K562 (cell line): ENCODE measurements at regions not wholly inside any gene's neighbourhood (a gene's known extent, or its start where the extent isn't known, plus 50 kb on each side); places are given as distances from the start of the nearest gene placed in this dataset.

Experiments used
- ATAC-seq: fragments of 200-7000 bp; cut with Tn5 transposase; 3 replicates; pipeline ENCODE4 v1.9.1; 2020; ENCODE audit warnings: moderate library complexity
- BruUV-seq: library from RNA; stranded (reverse); fragments of 400-500 nt; replicated peaks from 2 replicates; lab custom pipeline; 2021; lab: Mats Ljungman, UMichigan
- CTCF ChIA-PET: fragments of 300-600 bp; formaldehyde crosslinking; extraction: SDS; loops from one replicate; lab custom pipeline; 2021; ENCODE audit warnings: low intra/inter-chr PET ratio; lab: Yijun Ruan, JAX
- POLR2A ChIA-PET: fragments of 300-600, 350-650 bp; sonication (Branson Sonifier 250); formaldehyde crosslinking; extraction: SDS; loops from one replicate; lab custom pipeline; 2021; ENCODE audit warnings: antibody characterized with exemption, inconsistent platforms; lab: Yijun Ruan, JAX
- DNase-seq, 4 experiments: peaks; one replicate each; pipeline versions ENCODE4 v3.0.0 to v3.0.0-alpha.2; 2011 to 2018; ENCODE audit warnings: low spot score in 3 of 4, mixed read lengths in 3 of 4; ENCODE audit errors: extremely low read depth in 1 of 4
- FAIRE-seq: peaks from 2 replicates; lab custom pipeline; 2011; peaks lifted over from hg19 to GRCh38; lab: Jason Lieb, UNC
- H2AFZ ChIP-seq: 2 replicates; pipeline ENCODE4 v1.6.0; 2011; ENCODE audit warnings: low read depth, low read length, control low read depth, inconsistent platforms
- H3K27ac ChIP-seq: fragments of 200-600 bp; 3 replicates; pipeline ENCODE4 v1.8.0; 2011; ENCODE audit warnings: low read depth, mild to moderate bottlenecking, control low read depth, inconsistent platforms, low read length, moderate library complexity, mixed read lengths; ENCODE audit errors: extremely low read depth
- H3K27me3 ChIP-seq, 2 experiments: fragments of 300-600 bp in 1 of 2; 2 replicates in 1 of 2; 3 replicates in 1 of 2; pipeline versions ENCODE4 v1.6.0 to v1.8.0; 2011; ENCODE audit warnings: inconsistent platforms in 2 of 2, low read length in 2 of 2, mild to moderate bottlenecking in 1 of 2, mixed read lengths in 1 of 2, moderate library complexity in 1 of 2; ENCODE audit not compliant: control insufficient read depth in 2 of 2, insufficient read depth in 2 of 2
- H3K36me3 ChIP-seq: fragments of 300-600 bp; 3 replicates; pipeline ENCODE4 v1.8.0; 2011; ENCODE audit warnings: mild to moderate bottlenecking, low read length, inconsistent platforms; ENCODE audit not compliant: control insufficient read depth, insufficient read depth
- H3K4me1 ChIP-seq, 2 experiments: fragments of 200-600 bp in 1 of 2; replicated peaks in 1 of 2; 2 replicates in 1 of 2; 3 replicates in 1 of 2; pipeline versions ENCODE4 v1.5.1 to v1.8.0; 2011; ENCODE audit warnings: inconsistent platforms in 2 of 2, low read length in 2 of 2, mild to moderate bottlenecking in 1 of 2, mixed read lengths in 1 of 2, moderate library complexity in 1 of 2; ENCODE audit not compliant: control insufficient read depth in 2 of 2, insufficient read depth in 2 of 2
- H3K4me2 ChIP-seq: 2 replicates; pipeline ENCODE4 v1.6.1; 2011; ENCODE audit warnings: low read length, control low read depth, inconsistent platforms, mixed read lengths; ENCODE audit not compliant: insufficient read depth
- H3K4me3 ChIP-seq: fragments of 200-600 bp; sonication (generic), shearing (Covaris generic); 2 replicates; pipeline ENCODE4 v1.5.1; 2016; ENCODE audit warnings: control low read depth, inconsistent platforms
- H3K79me2 ChIP-seq: fragments of 200-600 bp; 3 replicates; pipeline ENCODE4 v1.8.0; 2011; ENCODE audit warnings: low read length, inconsistent platforms; ENCODE audit not compliant: control insufficient read depth, insufficient read depth
- H3K9ac ChIP-seq, 2 experiments: 2 replicates each; pipeline versions ENCODE4 v1.6.0 to v1.6.1; 2011; ENCODE audit warnings: low read depth in 2 of 2, low read length in 2 of 2, control low read depth in 1 of 2, inconsistent platforms in 1 of 2, mild to moderate bottlenecking in 1 of 2, mixed read lengths in 1 of 2; ENCODE audit not compliant: insufficient read depth in 1 of 2
- H3K9me1 ChIP-seq: one replicate; pipeline ENCODE4 v1.6.0; 2011; ENCODE audit warnings: inconsistent platforms, mild to moderate bottlenecking, low read length, moderate library complexity; ENCODE audit not compliant: control insufficient read depth, insufficient read depth
- H3K9me3 ChIP-seq: replicated peaks from 2 replicates; pipeline ENCODE4 v1.5.1; 2011; ENCODE audit warnings: low read depth, low read length, inconsistent platforms; ENCODE audit not compliant: control insufficient read depth, insufficient read depth
- H4K20me1 ChIP-seq: replicated peaks from 2 replicates; pipeline ENCODE4 v1.6.1; 2011; ENCODE audit warnings: low read length, inconsistent platforms, mixed read lengths; ENCODE audit not compliant: control insufficient read depth, insufficient read depth
- CHAMP1 ChIP-seq: fragments of 450-650 bp; IDR thresholded peaks from 2 replicates; pipeline ENCODE4 v1.6.1; 2016; ENCODE audit warnings: mild to moderate bottlenecking
- DDX20 ChIP-seq: fragments of 450-650 bp; IDR thresholded peaks from 2 replicates; pipeline ENCODE4 v1.6.1; 2016; ENCODE audit warnings: missing genetic modification characterization, low read depth, mild to moderate bottlenecking, missing compliant biosample characterization, moderate library complexity
- EZH2 ChIP-seq: IDR thresholded peaks from 2 replicates; pipeline ENCODE4 v1.6.1; 2012; ENCODE audit warnings: low read depth, mild to moderate bottlenecking, inconsistent platforms, low read length, borderline replicate concordance
- JUND ChIP-seq, 2 experiments: IDR thresholded peaks; 2 replicates in 1 of 2; 3 replicates in 1 of 2; pipeline ENCODE4 v1.6.1; 2011; ENCODE audit warnings: borderline replicate concordance in 2 of 2, low read depth in 2 of 2, low read length in 2 of 2, improper control_type of control experiment in 1 of 2, missing biosample characterization in 1 of 2, missing genetic modification characterization in 1 of 2, missing genetic modification reagents in 1 of 2
- PBX2 ChIP-seq, 2 experiments: IDR thresholded peaks in 1 of 2; conservative IDR thresholded peaks in 1 of 2; 2 replicates each; pipeline ENCODE4 v1.6.1; 2016; ENCODE audit warnings: low read depth in 2 of 2, mild to moderate bottlenecking in 1 of 2, missing compliant biosample characterization in 1 of 2, missing genetic modification characterization in 1 of 2, moderate library complexity in 1 of 2
- PHB ChIP-seq: fragments of 250-450 bp; sonication (Bioruptor Pico); IDR thresholded peaks from 2 replicates; pipeline ENCODE4 v1.5.0; 2021
- TAL1 ChIP-seq: fragments of 450-650 bp; IDR thresholded peaks from 2 replicates; pipeline ENCODE4 v1.6.1; 2016; ENCODE audit warnings: mild to moderate bottlenecking
- TEAD4 ChIP-seq, 2 experiments: sonication (generic) in 1 of 2; formaldehyde crosslinking in 1 of 2; IDR thresholded peaks; 2 replicates each; pipeline versions ENCODE4 v1.6.1 to v1.8.0; 2012 to 2022; ENCODE audit warnings: borderline replicate concordance in 1 of 2, inconsistent platforms in 1 of 2, low read length in 1 of 2, mild to moderate bottlenecking in 1 of 2, missing genetic modification reagents in 1 of 2
- YBX1 ChIP-seq: fragments of 450-650 bp; IDR thresholded peaks from 2 replicates; pipeline ENCODE4 v1.7.1; 2016; ENCODE audit warnings: mild to moderate bottlenecking
- ZNF165 ChIP-seq: fragments of 250-450 bp; sonication (Bioruptor Pico); IDR thresholded peaks from 2 replicates; pipeline ENCODE4 v1.4.0; 2020; ENCODE audit warnings: borderline replicate concordance
- ZNF280A ChIP-seq: fragments of 450-650 bp; IDR thresholded peaks from 2 replicates; pipeline ENCODE4 v1.6.1; 2018; ENCODE audit warnings: mild to moderate bottlenecking, low read depth; ENCODE audit not compliant: partially characterized antibody
- WGBS: fragments of 100-300 bp; shearing (Covaris generic); methylation state at CpG from one replicate; pipeline ENCODE4 v1.1.6; 2016; ENCODE audit warnings: low coverage, mixed read lengths; ENCODE audit not compliant: insufficient coverage; ENCODE audit errors: missing lambda C conversion rate; 5-methylcytosine and 5-hydroxymethylcytosine counted together
- in situ Hi-C: fragments of 300-500 bp; cut with MboI; formaldehyde crosslinking; loops from 4 replicates; pipeline ENCODE4 v1.15.0; 2018; ENCODE audit warnings: inconsistent platforms, mixed read lengths
- intact Hi-C: fragments of 100-400 bp; cut with micrococcal nuclease; formaldehyde crosslinking; loops from 2 replicates; pipeline ENCODE4 v1.14.2; 2022
- TF ChIP-seq, protein P1 (sequence below): fragments of 250-450 bp; sonication (Bioruptor Pico); IDR thresholded peaks from 2 replicates; pipeline ENCODE4 v1.9.0; 2021; ENCODE audit warnings: mild to moderate bottlenecking
- TF ChIP-seq, protein P2 (sequence below): fragments of 250-450 bp; sonication (Bioruptor Pico); IDR thresholded peaks from 2 replicates; pipeline ENCODE4 v1.8.0; 2021; ENCODE audit warnings: moderate library complexity, mild to moderate bottlenecking, inconsistent platforms

- no peak for ATAC-seq
- Histone ChIP-seq H3K79me2 (no peaks in the 10 kb centered on the region), H3K27ac (no peak overlapping the region), H4K20me1 (no peaks in the 10 kb centered on the region), H3K36me3 (no peaks in the 10 kb centered on the region), H3K9me1 (no peaks in the 10 kb centered on the region), H2AFZ (no peak overlapping the region), H3K9ac (no peak overlapping the region), H3K27me3 (no peaks in the 10 kb centered on the region), H3K4me2 (no peak overlapping the region), H3K4me1 (no peaks in the 10 kb centered on the region), H3K9me3 (no peaks in the 10 kb centered on the region), H3K4me3 (no peak overlapping the region)
- FAIRE-seq, result no peak
- CTCF ChIA-PET, result no interaction called here
- WGBS, result 0% methylated on average over 3 of the region's 3 CpGs
- no TSS peak for BruUV-seq
- intact Hi-C loops (loop anchor here (5.0 kb wide), 1 partner anchor 48 kb away; no protein-coding TSS in a partner anchor), in situ Hi-C loops (no loop called here)
- DNase-seq, result no peak
- POLR2A ChIA-PET, result no interaction called here
- TF ChIP-seq ZNF280A (no peak), CHAMP1 (no peak), JUND (IDR thresholded peaks at IDR 0.05; ENCODE audit: borderline replicate concordance, low read depth, low read length) (no peak), JUND (tag; IDR thresholded peaks at IDR 0.05; ENCODE audit: borderline replicate concordance, low read depth, low read length) (no peak), TAL1 (no peak), PHB (CRISPR knock-in tag) (no peak), YBX1 (no peak), ZNF165 (no peak), TEAD4 (IDR thresholded peaks at IDR 0.05; ENCODE audit: low read length) (no peak), TEAD4 (CRISPR knock-in tag; IDR thresholded peaks at IDR 0.05; ENCODE audit: borderline replicate concordance) (no peak), PBX2 (CRISPR knock-in tag; IDR thresholded peaks at IDR 0.05; ENCODE audit: low read depth) (no peak), PBX2 (tag; conservative IDR thresholded peaks at IDR 0.05; ENCODE audit: low read depth) (no peak), DDX20 (tag) (no peak), EZH2 (no peak)
- TF ChIP-seq, protein P1, sequence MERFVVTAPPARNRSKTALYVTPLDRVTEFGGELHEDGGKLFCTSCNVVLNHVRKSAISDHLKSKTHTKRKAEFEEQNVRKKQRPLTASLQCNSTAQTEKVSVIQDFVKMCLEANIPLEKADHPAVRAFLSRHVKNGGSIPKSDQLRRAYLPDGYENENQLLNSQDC (CRISPR knock-in tag), result no peak
- TF ChIP-seq, protein P2, sequence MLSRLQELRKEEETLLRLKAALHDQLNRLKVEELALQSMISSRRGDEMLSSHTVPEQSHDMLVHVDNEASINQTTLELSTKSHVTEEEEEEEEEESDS, result no peak
These were observed 153.6 kb downstream of the HRH4 start for GRCh38 chr18:24613896-24614640.
